NCI-H1436 (cell line): ENCODE measurements at regions not wholly inside any gene's neighbourhood (a gene's known extent, or its start where the extent isn't known, plus 50 kb on each side); places are given as distances from the start of the nearest gene placed in this dataset.
"Not testable (repeated sequence)": the region's sequence is repeated elsewhere in the genome, so short reads cannot be mapped to it uniquely, and the experiment has no call there.

Experiments
- DNase-seq: peaks from one replicate; lab custom pipeline; 2025; lab: John Stamatoyannopoulos, UW

DNA sequence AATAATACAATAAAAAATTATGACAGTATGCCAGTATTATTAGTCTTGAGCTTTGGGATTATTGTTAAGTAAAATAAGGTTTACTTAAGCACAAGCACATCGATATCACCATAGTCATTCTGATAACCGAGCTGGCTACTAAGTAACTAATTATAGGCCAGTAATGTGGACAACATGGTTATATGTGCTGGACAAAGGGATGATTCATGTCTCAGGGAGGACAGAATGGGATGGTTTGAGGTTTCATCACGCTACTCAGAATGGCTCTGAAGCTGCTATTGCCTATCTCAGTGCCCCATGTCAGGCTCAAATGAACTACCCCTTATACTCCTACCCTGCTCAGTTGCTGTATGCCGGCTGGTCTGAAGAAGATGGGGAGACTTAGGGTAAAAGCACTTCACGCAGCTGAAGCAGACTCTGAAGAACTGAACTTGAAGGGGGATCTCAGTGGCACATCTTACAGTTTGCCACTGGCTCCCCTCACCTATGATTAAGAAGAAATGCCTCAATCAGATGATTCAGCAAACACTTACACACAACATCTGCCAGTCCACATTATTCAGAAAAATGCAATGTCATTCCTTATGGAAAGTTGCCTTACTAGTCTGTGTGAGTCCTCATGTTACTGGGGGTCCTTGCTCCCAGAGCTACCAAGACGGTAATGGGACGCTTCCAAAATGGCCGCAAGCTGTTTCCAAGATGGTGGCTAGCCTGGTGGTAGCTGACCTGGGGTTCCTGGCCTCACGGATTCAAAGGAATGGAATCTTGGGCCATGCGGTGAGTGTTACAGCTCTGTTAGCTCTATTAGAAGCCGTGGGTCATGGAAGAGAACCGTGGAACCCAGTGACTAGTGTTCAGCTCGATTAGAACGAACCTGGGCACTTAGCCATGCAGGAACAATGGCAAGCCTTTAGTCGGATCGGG, 1098.6 kb downstream of the TAF11L14 start:
- DNase-seq, result no peak

DNA sequence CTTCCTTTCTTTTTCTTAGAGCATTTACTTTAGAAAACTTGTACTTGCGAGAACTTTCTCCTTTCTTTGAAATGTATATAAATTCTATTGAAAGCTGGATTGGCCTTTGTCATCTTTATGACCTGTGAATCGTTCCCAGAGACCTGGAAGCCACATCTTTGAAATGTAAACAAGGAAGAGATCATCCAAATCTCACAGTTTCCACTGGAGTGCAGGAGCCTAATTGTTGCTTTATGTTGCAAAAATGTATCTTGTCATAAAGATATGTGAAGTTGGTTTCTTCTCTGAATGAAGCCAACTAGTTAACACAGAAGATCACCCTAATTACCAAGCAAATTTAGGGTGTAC, 1101.8 kb downstream of the TAF11L14 start:
- no peak for DNase-seq

DNA sequence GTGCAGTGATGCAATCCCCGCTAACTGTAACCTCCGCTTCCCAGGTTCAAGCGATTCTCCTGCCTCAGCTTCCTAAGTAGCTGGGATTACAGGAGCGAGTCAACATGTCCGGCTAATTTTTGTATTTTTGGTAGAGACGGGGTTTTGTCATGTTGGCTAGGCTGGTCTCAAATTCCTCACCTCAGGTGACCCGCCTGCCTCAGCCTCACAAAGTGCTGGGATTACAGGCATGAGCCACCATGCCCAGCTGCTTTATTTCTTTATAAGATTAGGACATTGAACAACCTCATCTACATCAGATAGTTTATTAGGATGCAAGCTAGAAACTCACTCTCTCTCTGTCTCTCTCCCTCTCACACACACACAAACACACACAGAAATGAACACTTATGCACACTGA, 1102.5 kb downstream of the TAF11L14 start:
- DNase-seq, result not testable (repeated sequence)

DNA sequence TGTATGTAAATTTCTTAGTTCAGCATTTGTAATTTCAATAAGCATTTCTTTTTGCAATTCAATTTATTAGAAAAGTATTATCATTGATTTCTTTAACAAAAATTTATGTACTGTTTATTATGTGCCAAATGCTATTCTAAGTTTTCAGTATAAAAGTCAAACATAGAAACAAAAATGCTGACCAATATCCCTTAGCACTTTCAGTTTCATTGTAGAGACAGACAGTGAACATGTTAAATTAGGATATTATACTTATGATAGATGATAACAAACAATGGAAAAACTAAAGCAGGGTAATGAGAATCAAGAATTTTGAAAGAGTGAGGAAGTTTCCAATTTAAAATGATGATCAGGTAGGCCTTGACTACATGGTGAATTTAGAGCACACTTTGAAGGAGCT, 1106.0 kb downstream of the TAF11L14 start:
- DNase-seq, result no peak

DNA sequence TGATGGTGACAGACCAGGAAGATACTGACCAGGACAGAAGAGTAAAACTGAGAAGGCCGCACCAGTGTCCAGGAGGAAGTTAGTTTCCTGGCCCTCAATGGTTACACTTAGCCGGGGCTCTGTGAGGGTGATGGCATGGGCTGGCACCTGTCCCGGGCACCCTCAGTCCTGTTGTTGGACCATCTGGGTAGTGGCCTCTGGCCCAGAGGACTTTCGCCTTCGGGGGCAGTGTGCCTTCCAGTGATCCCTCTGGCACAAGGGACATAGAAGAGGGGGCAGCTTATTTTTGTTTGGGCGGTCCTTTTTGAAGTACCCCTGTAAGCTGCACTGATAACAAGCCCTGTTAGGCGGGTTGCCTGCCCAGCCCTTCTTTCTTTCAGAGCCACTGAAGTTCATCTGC, 1108.6 kb downstream of the TAF11L14 start:
- DNase-seq, result no peak

DNA sequence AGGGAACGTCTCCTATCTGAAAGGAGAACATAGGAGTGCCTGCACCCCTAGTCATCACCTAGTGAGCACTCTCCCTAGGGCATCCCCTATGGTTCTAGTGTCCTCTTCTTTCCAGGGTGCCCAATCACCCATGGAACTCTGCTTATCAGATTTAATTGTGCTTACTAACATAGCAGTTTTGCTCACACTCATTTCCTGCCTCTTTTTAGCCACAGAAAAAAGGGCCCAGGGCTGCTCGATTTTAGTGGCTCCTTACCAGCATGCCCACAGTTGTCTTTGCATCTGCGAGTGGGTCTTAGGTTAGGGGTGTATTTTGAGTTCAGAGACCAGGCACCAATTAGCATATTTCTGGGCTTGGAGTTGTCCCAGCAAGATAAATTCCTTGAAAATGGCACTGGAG, 1110.2 kb downstream of the TAF11L14 start:
- no peak for DNase-seq

DNA sequence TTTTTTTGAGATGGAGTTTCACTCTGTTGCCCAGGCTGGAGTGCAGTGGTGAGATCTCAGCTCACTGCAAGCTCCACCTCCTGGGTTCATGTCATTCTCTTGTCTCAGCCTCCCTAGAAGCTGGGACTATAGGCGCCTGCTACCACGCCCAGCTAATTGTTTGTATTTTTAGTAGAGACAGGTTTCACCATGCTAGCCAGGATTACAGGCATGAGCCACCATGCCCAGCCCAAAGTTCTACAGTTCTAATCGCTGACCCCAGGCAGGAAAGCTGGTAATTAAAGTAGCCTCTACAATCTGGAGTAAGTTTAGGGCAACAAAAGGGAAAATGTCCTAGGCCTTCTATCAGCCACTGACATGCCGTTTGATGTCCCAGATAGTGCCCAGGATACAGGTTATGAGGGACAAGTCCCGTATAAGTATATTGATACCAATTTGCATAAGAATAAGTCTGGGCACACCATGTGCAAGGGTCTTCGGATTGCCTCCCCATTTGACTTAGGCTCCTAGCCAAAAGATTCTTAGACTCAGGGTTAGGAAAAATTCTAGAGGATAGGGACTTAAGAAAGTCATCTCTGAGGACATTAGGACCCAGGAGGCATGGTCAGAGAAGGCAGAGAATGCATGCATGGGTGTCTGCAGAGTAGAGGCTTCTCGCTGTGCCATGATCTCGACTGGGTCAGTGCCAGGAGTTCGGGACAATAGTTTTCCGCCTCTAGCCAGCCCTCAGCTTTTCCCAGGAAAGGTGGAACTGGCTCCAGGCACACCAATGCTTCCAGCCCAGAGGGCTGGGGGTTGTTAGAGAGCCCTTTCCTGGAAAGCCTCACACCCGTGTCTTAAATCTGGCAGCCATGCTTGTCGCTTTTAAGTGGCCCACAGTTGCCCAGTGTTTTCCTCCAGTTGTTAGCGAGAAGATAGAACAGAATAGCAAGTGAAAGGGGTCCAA, 1111.1 kb downstream of the TAF11L14 start:
- DNase-seq, result no peak

DNA sequence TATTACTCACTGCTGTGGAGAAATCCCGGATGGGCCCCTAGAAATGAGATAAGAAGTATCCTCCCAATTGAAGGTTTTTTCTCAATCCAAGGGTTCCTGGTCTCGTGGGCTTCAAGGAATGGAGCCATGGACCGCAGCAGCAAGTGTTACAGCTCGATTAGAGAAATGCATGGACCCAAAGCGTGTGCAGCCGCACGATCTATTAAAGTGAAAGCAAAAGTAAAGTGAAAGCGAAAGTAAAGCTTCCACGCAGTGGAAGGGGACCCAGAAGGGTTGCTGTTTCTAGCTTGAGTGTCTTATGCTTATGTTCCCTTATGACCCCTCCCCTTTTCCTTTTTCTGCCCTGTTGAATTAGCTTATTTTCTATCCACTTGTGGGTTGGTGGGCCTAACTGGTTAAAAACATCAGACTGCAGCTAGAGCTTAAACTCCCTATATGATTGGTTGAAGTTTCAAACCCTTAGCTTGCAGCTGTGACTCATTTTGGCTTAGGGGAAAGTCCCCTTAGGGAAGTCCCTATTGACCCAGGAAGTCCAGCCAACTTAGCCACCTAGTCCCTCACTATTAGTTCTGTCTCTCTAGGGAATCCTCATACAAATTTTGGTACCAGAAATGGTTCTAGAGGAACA, 1111.8 kb downstream of the TAF11L14 start:
- peak; percentile 8 for DNase-seq

DNA sequence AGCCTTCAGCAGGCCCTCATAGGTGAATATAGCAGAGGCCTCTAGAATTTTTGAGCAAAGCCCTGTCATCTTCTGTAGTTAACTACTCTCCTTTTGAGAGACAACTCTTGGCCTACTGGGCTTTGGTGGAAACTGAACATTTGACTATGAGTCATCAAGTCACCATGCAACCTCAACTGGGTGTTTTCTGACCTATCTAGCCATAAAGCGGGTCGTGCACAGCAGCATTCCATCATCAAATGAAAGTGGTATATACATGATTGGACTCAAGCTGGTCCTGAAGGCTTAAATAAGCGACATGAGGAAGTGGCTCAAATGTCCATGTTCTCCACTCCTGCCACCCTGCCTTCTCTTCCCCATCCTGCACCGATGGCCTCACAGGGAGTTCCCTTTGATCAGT, 1115.5 kb downstream of the TAF11L14 start:
- DNase-seq, result no peak

DNA sequence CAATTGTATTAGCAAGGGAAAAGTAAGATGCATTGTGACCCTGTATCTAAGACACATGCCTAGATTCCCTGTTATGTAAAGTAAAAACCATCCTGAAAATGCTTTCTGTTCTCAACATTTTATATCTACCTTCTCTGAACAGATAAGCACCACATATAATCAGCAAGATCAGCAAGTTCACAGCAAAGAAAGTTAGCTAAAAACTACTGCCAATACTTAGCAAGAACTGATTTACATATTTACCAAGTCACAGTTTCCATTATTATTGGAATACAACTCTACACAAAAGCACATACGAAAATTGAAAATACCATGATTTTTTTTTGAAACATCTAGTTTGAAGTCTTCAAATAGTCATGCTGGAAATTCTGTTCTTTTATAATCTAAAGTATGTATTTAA, 1118.1 kb downstream of the TAF11L14 start:
- DNase-seq, result no peak

DNA sequence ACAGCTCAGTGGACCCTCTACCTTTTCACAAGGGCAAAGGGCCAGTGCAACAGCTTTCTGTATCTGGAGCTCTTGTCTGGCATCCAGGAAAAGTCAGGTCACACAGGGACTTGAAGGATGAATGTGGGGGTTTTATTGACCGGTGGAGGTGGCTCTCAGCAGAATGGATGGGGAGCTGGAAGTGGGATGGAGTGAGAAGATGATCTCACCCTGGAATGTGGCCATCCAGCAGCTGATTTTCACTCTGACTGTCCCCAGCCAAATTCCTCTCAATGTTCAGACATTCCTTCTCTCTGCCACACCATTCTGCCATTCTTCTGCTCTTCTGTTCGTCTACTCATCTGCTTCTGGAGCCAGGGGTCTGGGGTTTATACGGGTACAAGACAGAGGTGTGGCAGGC, 1119.9 kb downstream of the TAF11L14 start:
- DNase-seq, result no peak

DNA sequence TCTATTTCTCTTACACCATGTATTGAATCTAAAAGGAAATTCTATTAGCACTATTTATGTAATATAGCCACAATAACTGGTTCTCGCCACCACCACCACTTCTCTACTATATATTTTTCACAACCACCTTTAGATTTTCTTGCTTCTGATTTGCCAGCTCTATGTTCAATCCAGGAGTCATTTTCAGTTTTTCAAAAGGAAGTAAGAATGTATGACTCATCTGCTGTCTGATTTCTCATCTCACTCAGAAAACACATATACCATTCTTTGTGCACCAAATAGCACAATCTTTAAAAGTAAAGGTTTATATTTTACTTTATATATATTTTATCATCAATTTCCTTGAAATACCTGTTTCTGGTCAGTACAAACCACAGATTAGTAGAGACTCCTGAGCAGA, 1127.5 kb downstream of the TAF11L14 start:
- DNase-seq, result no peak

DNA sequence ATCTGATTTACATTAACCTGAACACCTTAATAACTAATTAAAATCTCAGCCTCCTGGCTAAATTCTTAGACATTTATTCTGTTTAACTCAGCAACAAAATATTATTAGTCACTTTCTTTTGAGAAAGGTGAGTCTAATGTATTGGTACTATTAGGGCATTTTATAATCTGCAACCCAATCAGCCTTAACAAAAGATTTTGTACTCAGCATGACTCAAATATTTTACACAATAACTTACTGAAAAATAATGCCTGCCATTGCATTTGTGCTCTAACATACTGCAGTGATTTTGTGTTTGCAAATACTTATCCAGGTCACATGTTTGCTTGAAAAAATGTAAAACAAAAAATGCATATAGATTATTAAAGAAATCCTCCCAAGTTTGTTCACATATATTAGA, 1129.9 kb downstream of the TAF11L14 start:
- DNase-seq, result no peak

DNA sequence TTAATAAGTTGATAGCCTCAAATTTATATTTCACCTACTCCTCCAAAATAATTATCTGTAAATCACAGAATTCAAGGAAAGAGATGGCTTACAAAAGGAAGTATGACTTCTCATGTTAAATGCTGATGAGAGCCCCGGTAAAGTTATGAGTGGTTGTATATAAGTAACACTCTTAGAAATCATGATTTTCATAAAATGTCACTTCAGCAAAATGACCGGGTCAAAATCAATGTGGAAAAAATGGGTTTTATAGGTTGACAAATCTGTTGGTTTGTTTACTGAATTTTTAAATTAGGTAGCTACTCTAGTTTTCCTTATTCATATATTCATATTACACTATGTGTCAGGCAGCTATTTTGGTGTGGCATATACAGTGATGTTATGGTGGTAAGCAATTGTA, 1131.0 kb downstream of the TAF11L14 start:
- no peak for DNase-seq

DNA sequence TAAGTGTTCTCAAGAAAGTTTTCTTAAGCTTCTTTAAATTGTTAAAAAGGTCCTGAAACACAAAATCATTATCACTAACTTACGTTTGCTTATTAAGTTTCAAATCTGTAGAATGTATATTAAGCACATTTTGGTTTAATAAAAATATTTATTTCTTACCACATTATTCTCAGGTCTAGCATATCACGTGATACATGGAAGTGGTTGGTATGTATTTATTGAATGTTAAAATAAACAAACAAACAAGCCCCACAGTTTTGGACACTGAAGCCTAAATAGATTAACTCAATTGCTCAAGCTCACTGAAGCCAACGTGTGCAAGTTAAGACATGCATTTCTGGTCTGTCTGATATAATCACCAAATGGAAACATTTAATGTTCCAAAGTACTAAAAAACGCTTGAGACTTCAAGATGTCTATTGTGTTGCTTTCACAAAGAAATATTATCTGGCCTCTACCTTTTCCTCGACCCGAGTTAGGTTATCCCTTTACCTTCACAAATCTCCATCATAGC, 1136.9 kb downstream of the TAF11L14 start:
- no peak for DNase-seq

DNA sequence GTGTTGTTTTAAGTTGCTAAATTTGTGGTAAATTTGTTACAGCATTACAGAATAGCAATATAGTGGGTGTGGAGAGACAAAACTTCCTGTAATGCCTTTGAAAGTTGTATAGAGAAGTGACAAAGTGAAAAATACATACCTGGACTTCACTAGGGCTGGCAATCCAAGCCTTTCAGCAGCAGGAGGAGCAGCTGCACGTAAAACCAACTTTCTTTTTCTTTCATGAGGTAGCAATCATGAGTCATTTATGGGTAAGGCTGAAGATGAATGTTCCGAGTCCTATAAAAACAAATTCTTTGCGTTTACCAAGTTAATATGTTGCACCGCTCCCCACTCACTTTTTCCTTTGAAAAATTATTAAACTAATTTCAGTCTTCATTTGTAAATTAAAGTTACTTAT, 1138.2 kb downstream of the TAF11L14 start:
- DNase-seq, result no peak

DNA sequence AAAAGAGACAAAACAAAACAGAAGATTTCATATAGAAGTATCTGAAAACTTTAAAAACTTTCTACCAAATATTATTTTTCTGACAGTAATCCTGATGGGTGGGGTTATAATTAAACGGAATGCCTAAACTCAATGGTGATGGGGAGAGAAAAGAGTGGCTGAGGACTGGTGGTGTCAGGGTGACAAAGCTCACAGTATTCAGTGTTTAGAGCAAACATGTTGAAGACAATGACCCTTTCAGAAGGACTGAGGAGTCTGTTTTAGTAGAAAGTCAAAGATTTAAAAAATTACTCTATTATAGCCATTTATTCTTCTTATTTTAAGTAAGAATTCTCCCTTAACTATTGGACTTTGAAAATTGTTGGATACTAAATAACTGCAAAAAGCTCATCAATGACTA, 1144.0 kb downstream of the TAF11L14 start:
- no peak for DNase-seq

DNA sequence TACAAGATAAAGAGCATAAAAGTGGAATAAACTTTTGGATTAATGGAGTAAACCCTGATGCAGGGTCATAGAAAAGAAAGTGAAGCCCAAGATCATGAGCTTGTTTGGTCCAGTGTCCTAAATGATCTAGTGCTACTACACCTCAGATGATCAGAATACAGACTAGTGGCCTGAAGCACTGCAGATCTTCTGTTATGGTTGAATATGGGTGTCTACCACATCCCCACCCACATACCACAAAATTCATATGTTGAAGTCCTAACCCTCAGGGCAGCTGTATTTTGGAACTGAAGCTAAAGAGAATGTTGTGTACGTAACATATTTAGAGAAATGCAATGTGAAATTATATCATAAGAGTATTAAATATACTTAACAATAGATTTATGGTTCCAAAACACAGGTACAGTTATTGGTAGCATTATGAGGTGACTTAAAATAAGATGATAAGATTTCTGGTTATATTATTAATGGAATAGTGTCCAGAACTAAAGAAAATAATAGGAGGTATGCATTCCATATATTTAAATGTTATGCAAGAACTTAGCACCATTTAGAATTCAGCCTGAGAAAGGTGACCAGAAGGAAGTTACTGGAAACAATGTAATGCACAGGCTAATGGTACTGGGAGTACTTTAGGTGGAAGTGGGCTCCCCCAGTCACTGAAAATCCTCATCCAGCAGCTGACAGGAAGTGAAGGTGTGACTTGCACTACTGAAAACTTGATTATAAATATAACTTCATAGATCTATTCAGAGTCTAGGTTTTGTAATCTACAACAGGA, 1155.1 kb downstream of the TAF11L14 start:
- no peak for DNase-seq

DNA sequence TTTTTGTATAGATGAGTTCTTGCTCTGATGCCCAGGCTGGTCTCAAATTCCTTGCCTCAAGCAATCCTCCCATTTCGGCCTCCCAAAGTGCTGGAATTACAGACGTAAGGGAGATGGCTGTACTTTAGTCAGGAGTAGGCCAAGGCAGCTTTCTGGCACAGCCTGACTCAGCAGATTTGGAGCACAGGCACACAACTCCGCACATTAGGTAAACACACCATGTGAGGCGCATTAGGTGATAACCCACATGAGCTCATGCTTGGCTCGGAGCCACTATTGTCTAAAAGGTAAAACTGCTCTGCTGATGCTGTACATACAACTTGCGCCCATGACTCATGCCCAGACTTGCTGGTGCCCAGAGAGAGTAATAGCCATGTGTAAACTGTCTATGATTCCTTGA, 1157.9 kb downstream of the TAF11L14 start:
- DNase-seq, result no peak

DNA sequence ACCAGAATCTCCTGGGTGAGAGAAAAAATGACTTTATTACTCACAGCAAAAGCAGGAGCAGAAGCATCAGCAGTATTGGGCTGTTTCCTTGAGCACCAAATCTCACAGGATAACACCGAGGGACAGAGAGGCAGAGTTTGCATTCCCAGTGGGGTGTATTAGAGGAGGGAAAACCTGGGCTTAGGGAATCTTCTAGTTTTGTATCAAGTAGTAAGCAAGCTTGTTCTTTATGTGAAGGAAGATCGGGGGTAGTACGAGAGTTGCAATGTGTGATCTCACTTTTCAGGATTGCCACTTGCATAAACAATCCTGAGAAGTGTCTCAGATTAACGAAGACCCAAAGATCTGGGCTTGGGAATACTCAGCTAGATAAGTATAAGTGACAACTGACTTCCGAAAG, 1163.0 kb downstream of the TAF11L14 start:
- DNase-seq, result no peak

DNA sequence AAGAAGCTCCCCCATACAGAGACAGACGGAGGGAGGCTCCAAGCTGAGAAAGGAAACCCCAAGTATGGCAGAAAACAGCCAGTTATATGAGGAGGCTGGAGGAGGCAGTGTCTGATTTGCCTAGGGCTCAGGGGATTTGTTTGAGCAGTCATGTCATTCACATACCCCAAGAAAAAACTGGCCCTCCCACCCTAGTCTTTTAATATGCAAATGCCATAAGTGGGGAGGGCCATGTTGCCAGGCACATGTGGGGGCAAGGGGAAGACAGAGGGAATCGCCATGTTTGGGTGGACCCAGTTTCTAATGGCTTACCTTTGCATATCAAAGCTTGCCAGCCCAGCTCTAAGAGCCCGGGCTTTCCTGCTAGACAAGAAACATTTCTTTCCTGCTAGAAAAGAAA, 1163.8 kb downstream of the TAF11L14 start:
- no peak for DNase-seq
